ENCODE measurements at regions not wholly inside any gene's neighbourhood (a gene's known extent, or its start where the extent isn't known, plus 50 kb on each side); places are given as distances from the start of the nearest gene placed in this dataset.

- TF ChIP-seq CTCF (conservative IDR thresholded peaks at IDR 0.05; ENCODE audit: low read length) (no peak), EZH2phosphoT487 (IDR thresholded peaks at IDR 0.05; ENCODE audit: borderline replicate concordance) (no peak)
Measured at GRCh38 chr22:48660104-48660789, 1167.4 kb downstream of the BRD1 start.
